Activated naive CD4-positive, alpha-beta T cell treated with anti-CD3 and anti-CD28 coated beads for 36 hours (primary cell): ENCODE measurements at regions not wholly inside any gene's neighbourhood (a gene's known extent, or its start where the extent isn't known, plus 50 kb on each side); places are given as distances from the start of the nearest gene placed in this dataset.

Source experiments
- CTCF ChIA-PET: fragments of 350-600 bp; sonication (Branson Sonifier 250); formaldehyde crosslinking; loops from one replicate; lab custom pipeline; 2021; ENCODE audit warnings: antibody characterized with exemption; lab: Charles Lee
- DNase-seq: peaks from one replicate; pipeline ENCODE4 v3.0.0-alpha.2; 2020
- H3K27ac Mint-ChIP-seq: one replicate; pipeline ENCODE4 v1.8.0; 2021; ENCODE audit warnings: mild to moderate bottlenecking, mixed read lengths
- H3K27me3 Mint-ChIP-seq: one replicate; pipeline ENCODE4 v1.8.0; 2021; ENCODE audit warnings: low read depth, mixed read lengths
- H3K36me3 Mint-ChIP-seq: one replicate; pipeline ENCODE4 v1.8.0; 2021; ENCODE audit warnings: low read depth, mixed read lengths
- H3K4me1 Mint-ChIP-seq: one replicate; pipeline ENCODE4 v1.8.0; 2021; ENCODE audit warnings: low read depth, mixed read lengths
- H3K4me3 Mint-ChIP-seq: one replicate; pipeline ENCODE4 v1.8.0; 2021; ENCODE audit warnings: mild to moderate bottlenecking, moderate library complexity, mixed read lengths
- H3K9me3 Mint-ChIP-seq: one replicate; pipeline ENCODE4 v1.8.0; 2021; ENCODE audit warnings: mixed read lengths
- intact Hi-C: fragments of 100-400 bp; cut with micrococcal nuclease; formaldehyde crosslinking; loops from one replicate; pipeline ENCODE4 v1.15.1; 2023

DNA sequence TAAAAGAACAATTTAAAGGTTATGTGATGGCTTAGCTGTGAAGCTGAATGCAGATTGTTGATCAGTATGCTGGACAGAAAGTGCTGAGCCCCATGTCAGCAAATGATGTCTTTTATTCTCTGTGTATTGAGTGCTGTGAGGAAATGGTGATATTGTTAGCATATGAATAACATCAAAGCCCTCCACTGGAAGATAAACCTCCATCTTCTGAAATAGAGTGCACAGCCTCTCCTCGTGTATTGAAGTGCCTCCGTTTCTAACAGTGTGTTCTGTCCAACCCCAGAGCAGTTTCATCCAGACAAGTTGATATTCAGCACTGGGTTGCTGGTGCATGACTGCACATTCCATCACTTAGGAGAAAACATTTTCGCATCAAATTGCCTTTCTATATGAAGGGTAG, 242.9 kb downstream of the CSNK1G3 start:
- Mint-ChIP-seq H3K27ac (no peak overlapping the region), H3K9me3 (no peaks in the 10 kb centered on the region), H3K4me3 (no peak overlapping the region), H3K36me3 (no peaks in the 10 kb centered on the region), H3K4me1 (no peaks in the 10 kb centered on the region), H3K27me3 (no peaks in the 10 kb centered on the region)
- CTCF ChIA-PET = interaction anchor here (0.6 kb wide), 1 partner anchor 748 kb away, joined by 4 read pairs; no protein-coding TSS in a partner anchor
- DNase-seq = no peak
- intact Hi-C loops = no loop called here

- Mint-ChIP-seq H3K36me3 (no peaks in the 10 kb centered on the region), H3K27ac (no peak overlapping the region), H3K4me1 (no peaks in the 10 kb centered on the region), H3K27me3 (no peaks in the 10 kb centered on the region), H3K4me3 (no peak overlapping the region), H3K9me3 (no peaks in the 10 kb centered on the region)
- intact Hi-C loops = no loop called here
- CTCF ChIA-PET = interaction anchor here (0.6 kb wide), 1 partner anchor 747 kb away, joined by 4 read pairs; no protein-coding TSS in a partner anchor
- DNase-seq = no peak
Measured at GRCh38 chr5:123753937-123754891, 242.2 kb downstream of the CSNK1G3 start.

DNA sequence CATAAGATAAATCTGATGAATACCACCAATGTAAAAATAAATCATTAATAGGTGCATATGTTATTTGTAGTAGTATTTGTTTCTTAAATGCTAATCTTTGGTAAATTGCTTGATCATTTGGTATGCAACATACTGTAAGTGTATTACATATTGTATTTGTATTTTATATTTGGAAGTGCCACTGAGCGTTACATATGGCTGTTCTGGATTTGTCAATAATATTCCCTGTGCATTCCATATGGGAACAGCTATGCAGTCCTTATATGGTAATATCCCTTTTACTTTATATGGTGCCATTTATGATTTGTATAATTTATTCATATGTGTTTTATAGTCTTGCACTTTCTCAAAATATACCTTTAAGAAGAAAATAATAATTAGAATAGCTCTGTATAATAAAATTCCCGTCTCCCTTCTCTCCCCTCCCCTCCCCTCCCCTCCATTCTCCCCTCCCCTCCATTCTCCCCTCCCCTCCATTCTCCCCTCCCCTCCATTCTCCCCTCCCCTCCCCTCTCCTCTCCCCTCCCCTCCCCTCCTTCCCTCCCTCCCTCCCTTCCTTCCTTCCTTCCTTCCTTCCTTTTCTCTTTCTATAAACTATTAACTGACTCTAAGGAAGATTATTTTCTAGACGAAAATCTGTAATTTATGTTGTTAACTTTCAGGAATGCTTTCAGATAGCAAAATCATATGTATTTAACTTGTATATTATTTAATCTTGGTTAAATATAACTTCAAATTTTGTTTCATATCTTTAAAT, 241.4 kb downstream of the CSNK1G3 start:
- no peaks in the 10 kb centered on the region for H3K4me1 Mint-ChIP-seq
- no peaks in the 10 kb centered on the region for H3K36me3 Mint-ChIP-seq
- H3K27ac Mint-ChIP-seq = no peak overlapping the region
- H3K9me3 Mint-ChIP-seq = no peaks in the 10 kb centered on the region
- intact Hi-C loops = no loop called here
- CTCF ChIA-PET = no interaction called here
- no peak for DNase-seq
- no peak overlapping the region for H3K4me3 Mint-ChIP-seq
- H3K27me3 Mint-ChIP-seq = no peaks in the 10 kb centered on the region

GRCh38 chr5:123752552-123753179, 240.7 kb downstream of the CSNK1G3 start:
- CTCF ChIA-PET = no interaction called here
- Mint-ChIP-seq H3K4me1 (no peaks in the 10 kb centered on the region), H3K4me3 (no peak overlapping the region), H3K27ac (no peak overlapping the region), H3K9me3 (no peaks in the 10 kb centered on the region), H3K27me3 (no peaks in the 10 kb centered on the region), H3K36me3 (no peaks in the 10 kb centered on the region)
- intact Hi-C loops = no loop called here
- no peak for DNase-seq

GRCh38 chr5:123751670-123752069, 239.7 kb downstream of the CSNK1G3 start:
- Mint-ChIP-seq H3K4me1 (no peaks in the 10 kb centered on the region), H3K27me3 (no peaks in the 10 kb centered on the region), H3K9me3 (no peaks in the 10 kb centered on the region), H3K27ac (no peak overlapping the region), H3K36me3 (no peaks in the 10 kb centered on the region), H3K4me3 (no peak overlapping the region)
- intact Hi-C loops = no loop called here
- no peak for DNase-seq
- CTCF ChIA-PET = no interaction called here

DNA sequence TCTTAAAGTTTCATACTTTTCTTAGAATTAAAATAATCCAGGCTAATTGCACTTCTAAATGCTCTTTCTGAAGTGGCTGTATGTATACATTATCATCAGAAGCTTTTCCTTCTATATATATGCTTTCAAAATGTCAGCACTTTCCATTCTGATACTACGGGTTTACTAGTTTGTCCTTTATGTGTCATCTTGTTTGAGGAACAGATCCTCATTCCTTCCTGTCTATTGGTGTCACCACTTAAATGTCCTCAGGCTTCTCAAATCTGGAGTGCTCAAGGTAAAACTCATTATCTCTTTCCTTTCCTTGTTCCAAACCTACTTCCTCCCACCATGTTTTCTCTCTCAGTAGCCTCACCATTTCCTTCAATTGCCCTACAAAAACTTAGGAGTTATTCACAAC, 236.3 kb downstream of the CSNK1G3 start:
- Mint-ChIP-seq H3K9me3 (no peaks in the 10 kb centered on the region), H3K27ac (no peak overlapping the region), H3K36me3 (no peaks in the 10 kb centered on the region), H3K4me3 (no peak overlapping the region), H3K27me3 (no peaks in the 10 kb centered on the region), H3K4me1 (no peaks in the 10 kb centered on the region)
- DNase-seq = no peak
- CTCF ChIA-PET = no interaction called here
- intact Hi-C loops = no loop called here

DNA sequence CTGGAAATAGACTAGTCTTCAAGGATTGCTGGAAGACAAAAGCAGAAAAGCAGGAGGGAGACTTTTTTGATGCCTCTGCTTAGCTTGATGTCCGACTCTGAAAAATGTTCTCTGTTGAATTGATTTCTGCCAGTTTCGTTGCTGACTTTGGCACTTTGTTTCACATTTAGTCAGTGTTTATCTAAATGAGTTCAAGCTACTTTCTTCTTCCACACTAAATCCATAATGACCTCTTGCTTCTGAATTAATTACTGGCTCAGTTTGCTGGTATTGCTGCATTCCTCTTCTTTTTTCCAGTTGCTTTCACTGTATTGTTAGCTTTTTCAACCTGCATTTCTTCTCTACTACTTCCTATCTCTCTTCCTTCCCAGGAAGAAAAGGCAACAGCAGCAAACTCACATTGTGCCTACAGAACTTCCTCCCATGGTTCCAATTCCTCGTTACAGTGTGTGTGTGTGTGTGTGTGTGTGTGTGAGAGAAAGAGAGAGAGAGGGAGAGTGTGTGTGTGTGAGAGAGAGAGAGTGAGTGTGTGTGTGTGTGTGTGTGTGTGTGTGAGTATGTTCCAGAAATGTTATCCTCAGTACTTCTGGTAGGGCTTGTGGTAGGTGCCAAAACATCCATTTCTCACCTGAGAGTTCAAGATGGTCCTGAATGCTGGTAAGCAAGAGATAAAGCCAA, 234.8 kb downstream of the CSNK1G3 start:
- CTCF ChIA-PET = interaction anchor here (0.6 kb wide), 1 partner anchor 739 kb away, joined by 4 read pairs; no protein-coding TSS in a partner anchor

DNA sequence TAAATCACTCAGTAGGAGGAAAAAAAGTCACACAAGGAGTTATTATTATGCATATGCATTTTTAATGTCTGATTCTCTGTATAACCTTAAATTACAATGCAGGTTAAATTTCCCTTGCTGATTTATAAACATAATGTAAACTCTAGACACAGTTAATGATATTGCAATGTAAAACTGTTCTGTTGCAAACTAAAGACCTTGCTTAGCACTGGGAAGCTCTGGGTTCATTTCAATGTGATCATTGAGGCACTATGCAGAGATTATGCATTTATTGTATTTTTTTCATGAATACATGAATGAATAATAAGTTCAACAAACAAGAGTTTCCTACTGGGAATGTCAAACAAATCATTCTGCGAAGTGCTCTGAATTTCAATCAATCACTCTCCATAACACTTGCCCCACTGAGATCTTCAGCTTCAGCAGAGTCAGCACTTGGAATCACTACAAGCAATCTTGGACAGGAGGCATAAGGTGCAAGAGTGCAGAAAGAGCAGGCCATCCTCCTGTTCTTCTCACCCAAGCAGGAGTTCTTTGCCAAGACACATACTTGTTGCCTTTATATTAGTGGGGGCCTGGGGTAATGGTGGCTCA, 232.1 kb downstream of the CSNK1G3 start:
- H3K27ac Mint-ChIP-seq = no peak overlapping the region
- H3K36me3 Mint-ChIP-seq = no peaks in the 10 kb centered on the region
- H3K4me1 Mint-ChIP-seq = no peaks in the 10 kb centered on the region
- no peaks in the 10 kb centered on the region for H3K9me3 Mint-ChIP-seq
- no peak overlapping the region for H3K4me3 Mint-ChIP-seq
- intact Hi-C loops = no loop called here
- CTCF ChIA-PET = no interaction called here
- H3K27me3 Mint-ChIP-seq = no peaks in the 10 kb centered on the region
- no peak for DNase-seq

More for the DNA sequence above, 234.8 kb downstream of the CSNK1G3 start:
- Mint-ChIP-seq H3K9me3 (no peaks in the 10 kb centered on the region), H3K27ac (no peak overlapping the region), H3K27me3 (no peaks in the 10 kb centered on the region), H3K4me1 (no peaks in the 10 kb centered on the region), H3K36me3 (no peaks in the 10 kb centered on the region), H3K4me3 (no peak overlapping the region)
- intact Hi-C loops = no loop called here
- DNase-seq = no peak

DNA sequence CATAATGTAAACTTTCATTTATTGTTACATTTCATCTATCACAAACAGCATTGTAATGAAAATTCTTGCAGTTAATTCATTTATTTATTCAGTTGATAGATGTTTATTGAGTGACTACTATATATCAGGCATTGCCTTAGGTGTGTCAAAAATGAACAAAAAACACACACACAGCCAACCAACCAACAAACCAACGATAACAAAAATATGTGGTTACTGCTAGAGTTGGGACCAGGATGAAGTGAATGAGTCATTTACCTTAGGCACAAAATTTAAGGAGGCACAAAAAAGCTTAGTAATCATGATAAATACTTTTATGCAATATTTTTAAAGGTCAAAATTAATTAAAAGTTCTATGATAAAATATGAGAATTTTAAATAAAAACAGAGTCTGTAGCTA, 223.4 kb downstream of the CSNK1G3 start:
- H3K27ac Mint-ChIP-seq = no peak overlapping the region
- no peaks in the 10 kb centered on the region for H3K27me3 Mint-ChIP-seq
- no peaks in the 10 kb centered on the region for H3K36me3 Mint-ChIP-seq
- DNase-seq = no peak
- intact Hi-C loops = no loop called here
- H3K9me3 Mint-ChIP-seq = peaks cover 18% of the 10 kb centered on the region
- CTCF ChIA-PET = no interaction called here
- H3K4me1 Mint-ChIP-seq = no peaks in the 10 kb centered on the region
- H3K4me3 Mint-ChIP-seq = no peak overlapping the region

GRCh38 chr5:123732257-123732656, 220.3 kb downstream of the CSNK1G3 start:
- no peak for DNase-seq
- CTCF ChIA-PET = no interaction called here
- no peaks in the 10 kb centered on the region for H3K27me3 Mint-ChIP-seq
- no peak overlapping the region for H3K4me3 Mint-ChIP-seq
- H3K4me1 Mint-ChIP-seq = no peaks in the 10 kb centered on the region
- no peaks in the 10 kb centered on the region for H3K36me3 Mint-ChIP-seq
- H3K27ac Mint-ChIP-seq = no peak overlapping the region
- peaks cover 18% of the 10 kb centered on the region for H3K9me3 Mint-ChIP-seq
- intact Hi-C loops = no loop called here

- DNase-seq = no peak
- CTCF ChIA-PET = no interaction called here
- Mint-ChIP-seq H3K27ac (no peak overlapping the region), H3K36me3 (no peaks in the 10 kb centered on the region), H3K4me1 (no peaks in the 10 kb centered on the region), H3K4me3 (no peak overlapping the region), H3K9me3 (peaks cover 1% of the 10 kb centered on the region), H3K27me3 (no peaks in the 10 kb centered on the region)
- intact Hi-C loops = no loop called here
Measured at GRCh38 chr5:123722451-123722850, 210.5 kb downstream of the CSNK1G3 start.
